Peyer's patch (tissue), 4 donors: ENCODE measurements at regions not wholly inside any gene's neighbourhood (a gene's known extent, or its start where the extent isn't known, plus 50 kb on each side); places are given as distances from the start of the nearest gene placed in this dataset.

Experiments
- DNase-seq, 3 donors: peaks; one replicate each; pipeline ENCODE4 v3.0.0-alpha.2; 2017 to 2019
- H3K27ac ChIP-seq, 4 donors: fragments of 200-600 bp; sonication (generic); one replicate each; pipeline ENCODE4 v1.5.1; 2016 to 2019
- H3K27me3 ChIP-seq, 2 donors: fragments of 200-600 bp; sonication (generic); one replicate each; pipeline ENCODE4 v1.5.1; 2019
- H3K36me3 ChIP-seq, 3 donors: fragments of 200-600 bp; sonication (generic); one replicate each; pipeline ENCODE4 v1.5.1; 2016 to 2019
- H3K4me1 ChIP-seq, 4 donors: fragments of 200-600 bp; sonication (generic); one replicate each; pipeline ENCODE4 v1.5.1; 2016 to 2019
- H3K4me3 ChIP-seq, 4 donors: fragments of 200-600 bp; sonication (generic); 1 replicate in 3 of 4; 2 replicates in 1 of 4; pipeline ENCODE4 v1.5.1; 2016 to 2019; ENCODE audit warnings: mild to moderate bottlenecking in 1 of 4
- H3K9me3 ChIP-seq, 4 donors: fragments of 200-600 bp; sonication (generic); one replicate each; pipeline ENCODE4 v1.5.1; 2016 to 2019; ENCODE audit warnings: mild to moderate bottlenecking in 1 of 4
- CTCF ChIP-seq, 6 experiments: fragments of 450-650 bp in 4 of 6; fragments of 200-600 bp in 2 of 6; sonication (generic) in 1 of 6; IDR thresholded peaks; one replicate each; pipeline ENCODE4 v1.5.1; 2017 to 2019; ENCODE audit warnings: antibody characterized with exemption in 6 of 6, mild to moderate bottlenecking in 3 of 6, moderate library complexity in 1 of 6
- POLR2A ChIP-seq, 2 donors: fragments of 450-650 bp; IDR thresholded peaks; one replicate each; pipeline ENCODE4 v1.5.1; 2017; ENCODE audit warnings: antibody characterized with exemption in 2 of 2, mild to moderate bottlenecking in 2 of 2, moderate library complexity in 2 of 2

GRCh38 chr18:28581521-28582071, 404.7 kb upstream of the CDH2 start:
- TF ChIP-seq CTCF (IDR thresholded peaks at IDR 0.05) (no peak), POLR2A (IDR thresholded peaks at IDR 0.05) (no peak)
- no peak for DNase-seq
- no peaks in the 10 kb centered on the region for H3K9me3 ChIP-seq
- H3K36me3 ChIP-seq: no peaks in the 10 kb centered on the region
- no peaks in the 10 kb centered on the region for H3K4me1 ChIP-seq
- no peaks in the 10 kb centered on the region for H3K27me3 ChIP-seq
- no peak overlapping the region for H3K4me3 ChIP-seq
- H3K27ac ChIP-seq: no peak overlapping the region

- H3K9me3 ChIP-seq: no peaks in the 10 kb centered on the region
- no peaks in the 10 kb centered on the region for H3K36me3 ChIP-seq
- no peaks in the 10 kb centered on the region for H3K4me1 ChIP-seq
- H3K4me3 ChIP-seq: no peak overlapping the region
- H3K27me3 ChIP-seq: no peaks in the 10 kb centered on the region
- TF ChIP-seq CTCF (IDR thresholded peaks at IDR 0.05) (no peak), POLR2A (IDR thresholded peaks at IDR 0.05) (no peak)
- H3K27ac ChIP-seq: no peak overlapping the region
- DNase-seq: no peak
Observed at GRCh38 chr18:28576941-28577340, 400.0 kb upstream of the CDH2 start.

- no peak for DNase-seq
- H3K27me3 ChIP-seq: no peaks in the 10 kb centered on the region
Observed at GRCh38 chr18:28575123-28575522, 398.2 kb upstream of the CDH2 start.

GRCh38 chr18:28574175-28574574, 397.2 kb upstream of the CDH2 start:
- TF ChIP-seq POLR2A (IDR thresholded peaks at IDR 0.05): no peak
- no peak overlapping the region for H3K27ac ChIP-seq
- no peaks in the 10 kb centered on the region for H3K36me3 ChIP-seq
- no peak overlapping the region for H3K4me3 ChIP-seq
- no peaks in the 10 kb centered on the region for H3K4me1 ChIP-seq
- no peaks in the 10 kb centered on the region for H3K27me3 ChIP-seq
- DNase-seq: no peak
- no peaks in the 10 kb centered on the region for H3K9me3 ChIP-seq

More at GRCh38 chr18:28575123-28575522, 398.2 kb upstream of the CDH2 start:
- Histone ChIP-seq H3K9me3 (no peaks in the 10 kb centered on the region), H3K4me1 (no peaks in the 10 kb centered on the region), H3K36me3 (no peaks in the 10 kb centered on the region), H3K27ac (no peak overlapping the region), H3K4me3 (no peak overlapping the region)
- TF ChIP-seq CTCF (IDR thresholded peaks at IDR 0.05) (no peak), POLR2A (IDR thresholded peaks at IDR 0.05) (no peak)

GRCh38 chr18:28571929-28572328, 395.0 kb upstream of the CDH2 start:
- no peaks in the 10 kb centered on the region for H3K36me3 ChIP-seq
- no peak overlapping the region for H3K4me3 ChIP-seq
- H3K27me3 ChIP-seq: no peaks in the 10 kb centered on the region
- no peaks in the 10 kb centered on the region for H3K4me1 ChIP-seq
- H3K9me3 ChIP-seq: no peaks in the 10 kb centered on the region
- DNase-seq: no peak
- no peak overlapping the region for H3K27ac ChIP-seq
- TF ChIP-seq POLR2A (IDR thresholded peaks at IDR 0.05): no peak
- no peak for TF ChIP-seq CTCF (IDR thresholded peaks at IDR 0.05)

GRCh38 chr18:28560331-28560730, 383.4 kb upstream of the CDH2 start:
- H3K4me1 ChIP-seq: no peaks in the 10 kb centered on the region

More at GRCh38 chr18:28560331-28560730, 383.4 kb upstream of the CDH2 start:
- no peak for DNase-seq
- Histone ChIP-seq H3K36me3 (no peaks in the 10 kb centered on the region), H3K9me3 (no peaks in the 10 kb centered on the region), H3K4me3 (no peak overlapping the region), H3K27me3 (no peaks in the 10 kb centered on the region), H3K27ac (no peak overlapping the region)
- TF ChIP-seq POLR2A (IDR thresholded peaks at IDR 0.05) (no peak), CTCF (IDR thresholded peaks at IDR 0.05) (no peak)
